GM23248 (cell line): ENCODE measurements at regions not wholly inside any gene's neighbourhood (a gene's known extent, or its start where the extent isn't known, plus 50 kb on each side); places are given as distances from the start of the nearest gene placed in this dataset.

Experiments
- DNase-seq: peaks from one replicate; pipeline ENCODE4 v3.0.0-alpha.2; 2015
- H2AFZ ChIP-seq: fragments of 200-600 bp; sonication (generic); 2 replicates; pipeline ENCODE4 v1.6.1; 2016; ENCODE audit warnings: antibody characterized with exemption
- H3F3A ChIP-seq: fragments of 200-600 bp; sonication (generic); 2 replicates; pipeline ENCODE4 v1.6.1; 2016; ENCODE audit warnings: mild to moderate bottlenecking, antibody characterized with exemption, mixed run types; ENCODE audit not compliant: insufficient read depth
- H3K27ac ChIP-seq: fragments of 200-600 bp; sonication (generic); 2 replicates; pipeline ENCODE4 v1.5.1; 2016; ENCODE audit warnings: mild to moderate bottlenecking
- H3K27me3 ChIP-seq: fragments of 200-600 bp; sonication (generic); replicated peaks from 2 replicates; pipeline ENCODE4 v1.6.1; 2016; ENCODE audit warnings: mild to moderate bottlenecking; ENCODE audit not compliant: insufficient read depth
- H3K36me3 ChIP-seq: fragments of 200-600 bp; sonication (generic); 2 replicates; pipeline ENCODE4 v1.6.1; 2016; ENCODE audit warnings: low read depth, mild to moderate bottlenecking
- H3K4me1 ChIP-seq: fragments of 200-600 bp; sonication (generic); 2 replicates; pipeline ENCODE4 v1.6.1; 2016; ENCODE audit warnings: mild to moderate bottlenecking; ENCODE audit not compliant: insufficient read depth
- H3K4me2 ChIP-seq: fragments of 200-600 bp; sonication (generic); one replicate; pipeline ENCODE4 v1.6.1; 2016; ENCODE audit warnings: mild to moderate bottlenecking; ENCODE audit not compliant: unreplicated experiment
- H3K4me3 ChIP-seq: fragments of 200-600 bp; sonication (generic); 2 replicates; pipeline ENCODE4 v1.5.1; 2016; ENCODE audit warnings: mild to moderate bottlenecking
- H3K79me2 ChIP-seq: fragments of 200-600 bp; sonication (generic); 2 replicates; pipeline ENCODE4 v1.6.1; 2016; ENCODE audit warnings: mild to moderate bottlenecking; ENCODE audit not compliant: insufficient read depth
- H3K9ac ChIP-seq: fragments of 200-600 bp; sonication (generic); 2 replicates; pipeline ENCODE4 v1.6.1; 2016; ENCODE audit warnings: mild to moderate bottlenecking
- H3K9me2 ChIP-seq: fragments of 200-600 bp; sonication (generic); 2 replicates; pipeline ENCODE4 v1.6.1; 2016; ENCODE audit warnings: mixed run types, mild to moderate bottlenecking, moderate library complexity; ENCODE audit not compliant: insufficient read depth
- H3K9me3 ChIP-seq: fragments of 200-600 bp; sonication (generic); one replicate; pipeline ENCODE4 v1.6.1; 2017; ENCODE audit warnings: low read depth
- H4K20me1 ChIP-seq: fragments of 200-600 bp; sonication (generic); 2 replicates; pipeline ENCODE4 v1.6.0; 2016; ENCODE audit not compliant: insufficient read depth
- EZH2 ChIP-seq: fragments of 200-600 bp; sonication (generic); IDR thresholded peaks from 2 replicates; pipeline ENCODE4 v1.6.1; 2018; ENCODE audit warnings: antibody characterized with exemption, mild to moderate bottlenecking; ENCODE audit not compliant: insufficient read depth, poor library complexity, severe bottlenecking
- EZH2phosphoT487 ChIP-seq: fragments of 200-600 bp; sonication (generic); IDR thresholded peaks from 2 replicates; pipeline ENCODE4 v1.6.1; 2018; ENCODE audit warnings: antibody characterized with exemption, moderate library complexity, mild to moderate bottlenecking, low read depth; ENCODE audit not compliant: insufficient read depth
- WGBS, 2 experiments: methylation state at CpG; one replicate each; pipeline ENCODE4 v1.1.6; 2015 to 2017; ENCODE audit warnings: low lambda C conversion rate in 2 of 2, low coverage in 1 of 2; ENCODE audit errors: missing lambda C conversion rate in 2 of 2; 5-methylcytosine and 5-hydroxymethylcytosine counted together
- in situ Hi-C: fragments of 300-500 bp; cut with MboI; formaldehyde crosslinking; loops from 2 replicates; pipeline ENCODE4 v1.15.0; 2020

DNA sequence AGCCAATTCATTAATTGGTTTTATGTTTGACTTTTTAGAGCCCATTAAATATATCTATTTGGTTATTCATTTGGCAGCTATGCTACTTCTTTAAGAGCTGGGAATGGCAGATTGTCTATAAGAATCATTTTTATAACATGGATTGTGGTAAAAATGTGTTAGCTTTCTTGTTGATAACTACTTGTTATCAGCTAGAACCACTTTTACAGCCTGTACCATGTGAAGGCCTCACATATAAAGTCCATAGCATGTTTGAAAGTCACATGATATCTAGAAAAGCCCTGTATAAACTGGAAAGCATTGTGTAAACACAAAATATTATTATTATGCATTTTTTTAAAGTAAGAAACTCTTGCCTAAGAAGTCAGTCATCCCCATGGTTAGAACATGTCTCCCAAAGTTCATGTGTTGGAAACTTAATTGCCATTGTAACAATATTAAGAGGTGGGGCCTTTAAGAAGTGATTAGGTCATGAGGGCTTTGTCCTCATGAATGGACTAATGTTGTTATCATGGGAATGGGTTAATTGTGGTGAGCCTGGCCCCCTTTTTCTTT, 110.9 kb upstream of the BMP2K start:
- peaks cover 23% of the 10 kb centered on the region for H3K4me1 ChIP-seq
- no peak overlapping the region for H3K9ac ChIP-seq
- H3K4me3 ChIP-seq, result no peak overlapping the region
- in situ Hi-C loops, result no loop called here
- H4K20me1 ChIP-seq, result no peaks in the 10 kb centered on the region
- no peak overlapping the region for H3K27ac ChIP-seq
- no peak overlapping the region for H3K4me2 ChIP-seq
- no peaks in the 10 kb centered on the region for H3K9me2 ChIP-seq
- H3K79me2 ChIP-seq, result no peaks in the 10 kb centered on the region
- H2AFZ ChIP-seq, result no peak overlapping the region
- DNase-seq, result no peak
- no peak for TF ChIP-seq EZH2phosphoT487
- TF ChIP-seq EZH2, result no peak
- H3K9me3 ChIP-seq, result no peaks in the 10 kb centered on the region
- H3K27me3 ChIP-seq, result no peaks in the 10 kb centered on the region
- no peaks in the 10 kb centered on the region for H3K36me3 ChIP-seq
- peaks cover 22% of the 10 kb centered on the region for H3F3A ChIP-seq

DNA sequence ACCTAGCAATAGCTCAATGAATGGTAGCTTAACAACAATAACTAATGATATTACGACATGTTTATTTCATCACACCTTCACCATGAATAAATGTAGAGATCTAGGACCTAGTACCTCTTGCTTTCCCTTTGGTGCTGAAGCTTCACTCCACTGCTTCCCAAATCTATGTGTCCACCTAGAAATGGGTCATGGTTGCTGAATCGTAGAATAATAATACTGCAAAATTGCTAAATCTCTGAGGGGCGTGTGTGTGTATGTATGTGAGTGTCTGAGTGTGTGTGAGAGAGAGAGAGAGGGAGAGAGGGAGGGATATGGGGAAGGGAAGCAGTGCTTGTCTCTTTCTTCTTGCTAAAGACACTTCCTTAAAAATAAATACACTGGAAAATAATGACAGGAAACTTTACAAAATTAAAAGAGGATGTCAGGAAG, 109.3 kb upstream of the BMP2K start:
- in situ Hi-C loops, result no loop called here
- no peaks in the 10 kb centered on the region for H3K36me3 ChIP-seq
- H3K4me2 ChIP-seq, result no peak overlapping the region
- H3K27ac ChIP-seq, result no peak overlapping the region
- no peaks in the 10 kb centered on the region for H3K79me2 ChIP-seq
- H3K9me3 ChIP-seq, result no peaks in the 10 kb centered on the region
- H3F3A ChIP-seq, result peaks cover 9% of the 10 kb centered on the region
- H3K27me3 ChIP-seq, result no peaks in the 10 kb centered on the region
- H4K20me1 ChIP-seq, result no peaks in the 10 kb centered on the region
- DNase-seq, result no peak
- H3K9me2 ChIP-seq, result no peaks in the 10 kb centered on the region
- 58 to 71% methylated on average over 3 of the region's 3 CpGs for WGBS, 2 experiments
- no peak overlapping the region for H3K4me3 ChIP-seq
- no peak overlapping the region for H2AFZ ChIP-seq
- H3K9ac ChIP-seq, result no peak overlapping the region
- TF ChIP-seq EZH2phosphoT487, result no peak
- no peak for TF ChIP-seq EZH2
- peaks cover 7% of the 10 kb centered on the region for H3K4me1 ChIP-seq

DNA sequence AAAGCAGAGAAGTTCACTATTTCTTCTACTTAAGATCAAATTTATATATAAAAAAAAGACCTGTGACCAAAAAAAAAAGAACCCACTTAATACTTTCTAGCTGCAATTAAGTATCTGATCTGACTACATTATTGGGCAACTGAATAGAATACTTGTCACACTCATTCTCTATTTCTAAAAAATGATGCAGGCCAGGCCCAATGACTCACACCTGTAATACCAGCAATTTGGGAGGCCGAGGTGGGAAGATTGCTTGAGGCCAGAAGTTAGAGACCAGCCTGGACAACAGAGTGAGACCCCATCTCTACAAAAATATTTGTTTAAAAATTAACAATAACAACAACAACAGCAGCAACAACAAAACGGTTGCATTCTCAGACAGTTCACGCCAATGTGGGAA, 108.8 kb upstream of the BMP2K start:
- H3F3A ChIP-seq, result peaks cover 5% of the 10 kb centered on the region
- no peaks in the 10 kb centered on the region for H3K9me2 ChIP-seq
- no peak overlapping the region for H3K9ac ChIP-seq
- no peaks in the 10 kb centered on the region for H3K36me3 ChIP-seq
- H3K4me2 ChIP-seq, result no peak overlapping the region
- H2AFZ ChIP-seq, result no peak overlapping the region
- H3K4me3 ChIP-seq, result no peak overlapping the region
- in situ Hi-C loops, result no loop called here
- peaks cover 2% of the 10 kb centered on the region for H3K4me1 ChIP-seq
- H3K9me3 ChIP-seq, result no peaks in the 10 kb centered on the region
- WGBS, 2 experiments, result 75 to 89% methylated on average over 3 of the region's 3 CpGs
- TF ChIP-seq EZH2 (no peak), EZH2phosphoT487 (no peak)
- H3K27ac ChIP-seq, result no peak overlapping the region
- no peaks in the 10 kb centered on the region for H3K79me2 ChIP-seq
- H4K20me1 ChIP-seq, result no peaks in the 10 kb centered on the region
- peak; percentile 53 for DNase-seq
- no peaks in the 10 kb centered on the region for H3K27me3 ChIP-seq

DNA sequence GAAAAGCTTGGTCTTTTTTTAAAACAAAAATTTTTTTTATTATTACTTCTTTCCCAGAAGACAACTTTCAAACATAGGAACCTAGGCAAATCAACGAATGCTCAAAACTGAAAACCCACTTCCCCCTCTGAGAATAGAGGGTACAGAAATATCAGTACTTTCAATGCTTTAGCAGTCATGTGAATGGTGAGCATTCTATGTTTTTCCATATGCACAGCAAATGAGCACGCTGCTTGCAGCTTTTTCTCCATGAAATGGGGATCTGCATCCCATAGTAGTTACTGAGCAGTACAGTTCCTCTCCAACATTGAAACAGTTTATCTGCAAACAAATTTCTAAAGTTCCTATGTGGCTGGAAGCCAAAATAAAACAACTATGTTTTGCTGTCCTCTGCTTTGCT, 108.4 kb upstream of the BMP2K start:
- WGBS, 2 experiments, result 96 to 98% methylated on average over 2 of the region's 2 CpGs
- Histone ChIP-seq H2AFZ (peak overlapping the region; percentile 1; the same call in 1 of the 2 replicates), H3K4me1 (no peaks in the 10 kb centered on the region), H3K4me2 (no peak overlapping the region), H3K4me3 (no peak overlapping the region), H3K9ac (no peak overlapping the region), H3K9me2 (no peaks in the 10 kb centered on the region), H3K27ac (no peak overlapping the region), H3F3A (0 out of 2 replicates have a peak, but pooled peaks cover under 1% of the 10 kb centered on the region), H3K36me3 (no peaks in the 10 kb centered on the region), H3K9me3 (no peaks in the 10 kb centered on the region), H3K27me3 (no peaks in the 10 kb centered on the region), H3K79me2 (no peaks in the 10 kb centered on the region), H4K20me1 (no peaks in the 10 kb centered on the region)
- TF ChIP-seq EZH2phosphoT487 (no peak), EZH2 (no peak)
- in situ Hi-C loops, result no loop called here
- no peak for DNase-seq

DNA sequence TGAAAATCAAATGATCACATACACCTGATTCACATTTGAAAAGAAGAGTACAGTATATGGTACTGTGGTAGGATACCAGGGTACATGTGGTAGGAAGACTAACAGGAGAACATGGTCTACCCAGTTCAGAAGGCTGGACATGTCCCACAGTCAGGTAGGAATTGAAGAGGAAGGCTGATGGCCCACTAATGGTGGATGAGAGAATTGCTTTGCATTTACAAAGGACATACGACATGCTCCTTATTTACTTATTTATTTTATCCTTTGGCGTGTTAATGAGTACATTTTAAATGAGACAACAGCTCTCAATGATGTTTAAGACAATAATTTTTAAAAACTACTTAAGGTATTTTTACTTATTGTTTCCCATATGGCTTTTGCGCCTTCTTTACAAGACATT, 106.7 kb upstream of the BMP2K start:
- in situ Hi-C loops, result no loop called here
- Histone ChIP-seq H3K27me3 (no peaks in the 10 kb centered on the region), H3K79me2 (no peaks in the 10 kb centered on the region), H3K27ac (no peak overlapping the region), H3F3A (no peaks in the 10 kb centered on the region), H4K20me1 (no peaks in the 10 kb centered on the region), H3K9me2 (no peaks in the 10 kb centered on the region), H3K4me3 (no peak overlapping the region), H3K4me1 (no peaks in the 10 kb centered on the region), H3K4me2 (no peak overlapping the region), H3K9ac (no peak overlapping the region), H2AFZ (no peak overlapping the region), H3K9me3 (no peaks in the 10 kb centered on the region), H3K36me3 (no peaks in the 10 kb centered on the region)
- TF ChIP-seq EZH2phosphoT487, result no peak
- no peak for TF ChIP-seq EZH2
- 99 to 100% methylated on average over 3 of the region's 3 CpGs for WGBS, 2 experiments
- no peak for DNase-seq
